COLO829 (cell line): ENCODE measurements at regions not wholly inside any gene's neighbourhood (a gene's known extent, or its start where the extent isn't known, plus 50 kb on each side); places are given as distances from the start of the nearest gene placed in this dataset.
"Not testable (repeated sequence)": the region's sequence is repeated elsewhere in the genome, so short reads cannot be mapped to it uniquely, and the experiment has no call there.

Source experiments
- DNase-seq: peaks from one replicate; pipeline ENCODE4 v3.0.0; 2012; ENCODE audit warnings: low spot score

DNA sequence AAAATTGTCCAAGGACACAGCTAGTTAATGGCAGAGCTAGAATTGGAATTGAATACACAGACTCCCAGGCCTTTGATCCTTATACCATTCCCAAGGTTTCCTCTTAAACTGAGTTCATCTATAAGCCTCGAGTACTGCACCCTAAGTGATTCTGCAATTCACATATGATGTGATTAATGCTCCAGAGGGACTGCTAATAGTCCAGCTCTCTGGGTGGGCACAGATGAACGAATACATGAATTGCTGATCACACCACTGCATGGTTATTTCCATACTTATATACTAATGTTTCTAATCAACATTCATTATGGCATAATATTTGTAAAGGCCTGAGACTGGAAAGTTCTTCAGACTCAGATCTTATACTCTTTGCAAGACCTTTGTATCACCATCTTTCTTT, 101.8 kb downstream of the NUFIP1 start:
- no peak for DNase-seq

DNA sequence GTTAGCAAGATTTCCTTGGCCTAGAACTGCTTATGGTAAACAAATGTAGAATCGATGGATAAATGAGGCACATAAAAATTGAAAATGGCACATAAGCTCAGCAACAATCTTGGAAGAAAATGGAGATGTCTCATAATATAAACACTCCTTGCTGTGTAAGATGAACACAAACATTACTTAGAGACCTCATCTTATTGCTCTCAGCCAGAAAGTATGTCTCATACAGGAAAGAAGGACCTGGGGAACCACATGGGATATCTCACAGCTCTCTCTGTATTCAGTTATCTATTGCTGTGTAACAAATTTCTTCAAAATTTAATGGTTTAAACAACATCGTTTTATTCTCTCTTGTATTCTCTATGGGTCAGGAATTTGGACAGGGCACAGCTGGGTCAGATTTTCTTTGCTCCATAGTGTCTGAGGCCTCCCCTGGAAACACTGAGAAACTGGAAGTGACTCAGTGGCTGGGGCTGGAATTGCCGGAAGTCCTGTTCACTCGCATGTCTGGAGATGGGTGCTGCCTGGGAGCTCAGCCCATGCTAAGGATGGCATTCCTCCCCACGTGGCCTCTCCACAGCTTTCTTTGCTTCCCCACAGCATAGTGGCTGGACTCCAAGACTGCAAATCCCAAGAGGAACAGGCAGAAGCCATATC, 105.1 kb downstream of the NUFIP1 start:
- DNase-seq = no peak

DNA sequence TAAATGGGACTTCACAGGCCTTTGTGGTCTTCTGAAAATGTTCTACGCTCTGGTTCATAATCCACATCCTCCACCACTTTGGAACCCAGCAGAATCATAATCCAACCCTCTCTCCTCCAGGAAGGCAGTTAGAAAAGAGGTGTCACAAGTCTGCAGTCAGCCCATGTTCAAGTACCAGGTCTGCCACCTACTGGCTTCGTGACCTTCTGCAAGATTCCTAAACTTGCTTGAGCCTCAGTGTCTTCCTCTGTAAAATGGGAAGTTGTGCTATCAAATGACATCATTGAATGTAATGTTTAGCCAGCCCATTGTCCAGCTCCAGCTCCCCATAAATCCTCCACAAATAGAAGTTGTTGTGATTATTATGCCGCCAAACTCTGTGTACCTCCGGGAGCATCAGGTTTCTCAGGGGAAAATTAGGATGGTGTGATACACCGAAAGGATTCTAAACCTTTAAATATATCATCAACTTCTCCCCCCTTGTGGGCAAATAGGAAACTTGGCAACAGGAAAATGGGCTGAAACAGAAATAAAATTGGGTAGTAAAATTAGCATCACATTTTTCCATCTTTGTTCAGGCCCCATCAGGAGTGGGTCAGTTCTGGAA, 109.7 kb downstream of the NUFIP1 start:
- DNase-seq = peak; percentile 36

DNA sequence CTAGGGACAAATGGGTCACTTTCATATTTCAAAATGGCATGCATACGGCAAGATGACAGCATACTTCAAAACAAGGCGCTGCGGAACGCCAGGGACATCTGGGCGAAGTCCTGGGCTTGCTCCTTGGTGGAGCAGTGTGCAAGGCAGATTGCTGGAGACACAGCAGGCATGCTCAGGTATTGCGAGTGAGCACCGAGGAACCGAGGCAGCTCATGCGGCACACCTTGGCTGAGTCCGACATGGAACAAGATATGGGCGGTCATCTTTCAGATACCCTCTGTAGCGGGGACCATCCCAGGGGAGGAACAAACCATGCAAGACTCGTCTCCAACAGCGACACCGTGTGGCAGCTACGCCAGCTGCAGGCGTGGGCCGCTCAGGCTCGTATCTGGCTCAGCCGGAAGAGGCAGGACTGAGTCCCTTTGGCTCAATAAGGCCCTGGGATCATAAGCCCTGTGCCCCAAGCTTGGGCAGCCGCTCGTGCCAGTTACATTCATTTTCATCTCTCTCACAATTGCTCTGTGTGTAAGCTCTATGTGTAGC, 112.4 kb downstream of the NUFIP1 start:
- no peak for DNase-seq

DNA sequence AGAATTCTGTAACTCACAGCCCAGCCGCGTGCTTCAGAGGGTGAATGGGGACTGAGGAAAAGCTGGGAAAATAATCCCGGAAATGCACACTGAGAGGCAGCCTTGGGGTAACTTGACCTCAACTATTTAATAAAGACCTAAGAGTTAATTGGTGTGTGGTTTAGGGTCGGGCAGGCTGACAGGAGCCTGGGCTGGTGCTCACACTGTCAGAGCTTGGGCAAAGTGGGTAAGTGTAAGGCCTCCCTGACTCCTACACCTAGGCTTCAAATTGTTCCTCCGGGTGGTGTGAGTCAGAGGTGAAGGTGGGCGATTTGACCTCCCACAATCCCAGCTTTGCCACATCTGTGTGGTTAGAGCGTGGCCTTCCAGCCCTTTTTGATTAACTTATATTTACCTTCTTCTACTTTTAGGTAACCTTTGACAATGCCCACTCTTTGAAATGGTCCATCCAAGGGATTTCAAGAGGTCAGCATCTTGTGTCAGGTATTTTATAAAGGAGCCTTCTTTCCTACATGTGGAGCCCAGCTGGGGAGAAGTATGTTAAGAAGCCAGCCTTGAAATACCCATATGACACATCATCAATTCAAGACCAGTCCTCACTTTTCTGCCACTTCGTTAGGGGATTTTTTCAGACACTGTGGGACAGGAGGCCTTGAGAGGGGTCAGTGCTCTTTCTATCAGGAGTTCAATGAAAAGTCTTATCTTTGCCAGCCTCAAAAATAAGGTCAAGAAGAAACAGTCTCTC, 114.2 kb downstream of the NUFIP1 start:
- DNase-seq = no peak

DNA sequence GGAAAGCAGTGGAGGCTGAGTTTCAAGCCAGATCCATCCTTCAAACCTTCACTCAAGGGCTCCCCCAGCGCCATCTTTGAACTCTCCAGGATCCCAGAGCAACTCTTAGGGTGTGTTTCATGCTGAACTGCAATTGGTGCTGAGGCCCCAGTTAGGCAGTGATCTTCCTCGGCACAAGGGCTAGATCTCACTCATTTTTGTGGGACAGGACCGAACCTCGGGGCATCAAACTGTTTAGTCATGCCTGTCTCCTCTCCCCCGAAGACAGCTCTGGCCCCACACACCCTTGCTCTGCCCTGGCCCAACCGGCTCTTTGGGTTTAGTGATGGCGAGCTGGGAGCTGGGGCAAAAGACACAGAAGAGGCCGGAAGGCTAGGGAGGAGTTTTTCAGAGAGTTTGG, 115.1 kb downstream of the NUFIP1 start:
- DNase-seq = no peak

DNA sequence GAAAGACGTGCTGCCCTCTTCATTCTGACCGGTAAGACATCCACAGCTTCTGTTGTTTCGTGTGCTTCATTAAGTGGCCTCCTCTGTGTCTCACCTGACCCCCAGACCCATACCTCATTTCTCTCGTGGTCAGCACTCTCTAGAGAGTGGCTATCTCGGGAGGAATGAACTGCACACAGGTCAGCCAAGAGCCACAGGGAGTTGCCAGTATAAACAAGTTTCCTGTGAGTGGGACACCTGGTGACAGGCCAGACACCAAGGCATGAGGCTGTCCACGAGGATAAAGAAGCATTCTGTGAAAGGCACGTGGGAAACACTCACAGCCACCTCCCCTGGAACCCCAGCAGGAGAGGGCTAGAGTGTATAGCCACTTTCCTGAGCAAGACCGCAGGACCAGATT, 115.8 kb downstream of the NUFIP1 start:
- no peak for DNase-seq

DNA sequence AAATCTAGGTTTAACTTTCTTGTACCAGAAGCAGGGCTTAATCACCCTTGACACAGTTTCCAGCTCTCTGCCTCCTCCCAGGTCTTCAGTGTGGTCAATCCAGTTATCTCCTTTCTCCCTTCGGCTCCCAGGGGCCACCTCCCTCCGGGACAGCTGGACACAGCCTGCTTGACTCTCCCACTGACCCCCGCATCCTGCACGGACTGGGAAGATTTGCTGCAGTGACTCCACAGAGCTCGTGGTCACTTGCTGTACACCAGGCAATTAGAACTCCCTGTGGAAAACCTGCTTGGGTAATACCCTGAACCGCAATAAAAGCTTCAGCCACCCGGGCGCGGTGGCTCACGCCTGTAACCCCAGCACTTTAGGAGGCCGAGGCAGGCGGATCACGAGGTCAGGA, 116.5 kb downstream of the NUFIP1 start:
- no peak for DNase-seq

DNA sequence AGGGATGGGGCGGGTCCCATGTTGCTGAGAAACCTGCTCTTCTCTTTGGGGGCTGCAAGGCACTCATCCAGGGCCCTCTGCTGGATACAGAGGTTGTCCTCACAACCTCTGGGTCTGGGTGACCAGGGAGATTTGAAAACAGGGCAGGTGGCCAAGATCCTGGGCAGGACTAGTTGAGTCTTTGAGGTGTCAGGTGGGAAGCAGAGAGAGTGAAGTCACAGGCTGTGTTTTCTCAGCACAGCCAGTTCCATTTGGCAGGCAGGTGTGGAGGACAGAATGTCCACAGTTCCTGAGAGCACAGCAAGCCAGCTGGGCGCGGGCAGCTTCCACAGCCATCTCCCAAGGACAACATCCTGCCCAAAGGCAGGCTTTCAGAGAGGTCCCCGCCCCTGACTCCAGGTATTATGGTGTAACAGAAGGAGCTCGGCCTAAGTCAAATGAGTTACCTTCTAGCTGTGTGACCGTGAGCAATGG, 118.8 kb downstream of the NUFIP1 start:
- no peak for DNase-seq

DNA sequence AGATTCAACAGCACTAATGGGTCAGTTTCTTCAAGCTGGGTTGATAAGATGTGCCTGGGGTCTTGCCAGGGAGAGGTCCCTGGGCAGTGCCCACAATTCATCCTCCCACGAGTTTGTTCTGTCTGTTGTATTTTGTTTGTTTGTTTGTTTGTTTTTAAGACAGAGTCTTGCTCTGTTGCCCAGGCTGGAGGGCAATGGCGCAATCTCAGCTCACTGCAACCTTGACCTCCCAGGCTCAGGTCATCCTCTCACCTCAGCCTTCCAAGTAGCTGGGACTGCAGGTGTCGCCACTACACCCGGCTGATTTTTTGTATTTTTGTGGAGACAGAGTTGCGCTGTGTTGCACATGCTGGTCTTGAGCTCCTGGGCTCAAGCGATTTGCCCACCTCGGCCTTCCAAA, 120.1 kb downstream of the NUFIP1 start:
- no peak for DNase-seq

DNA sequence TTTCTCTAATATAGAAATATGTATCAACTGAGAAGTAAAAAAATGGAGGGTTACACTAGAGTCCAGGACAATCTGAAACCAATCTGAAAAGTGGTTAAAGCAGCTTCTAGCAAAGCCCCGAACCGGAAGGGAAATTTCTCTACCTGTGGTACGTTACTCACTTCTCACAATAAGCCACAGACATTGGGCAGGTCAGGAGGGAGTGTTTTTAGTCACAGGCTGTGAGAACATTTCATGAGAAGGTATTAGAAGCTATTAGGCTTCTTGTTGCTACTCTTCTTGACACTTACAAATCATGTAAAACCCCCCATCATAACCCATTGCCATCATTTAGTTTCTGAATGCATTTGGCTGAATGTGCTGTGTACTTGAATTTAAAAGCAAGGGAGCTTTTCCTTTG, 120.9 kb downstream of the NUFIP1 start:
- DNase-seq = no peak

DNA sequence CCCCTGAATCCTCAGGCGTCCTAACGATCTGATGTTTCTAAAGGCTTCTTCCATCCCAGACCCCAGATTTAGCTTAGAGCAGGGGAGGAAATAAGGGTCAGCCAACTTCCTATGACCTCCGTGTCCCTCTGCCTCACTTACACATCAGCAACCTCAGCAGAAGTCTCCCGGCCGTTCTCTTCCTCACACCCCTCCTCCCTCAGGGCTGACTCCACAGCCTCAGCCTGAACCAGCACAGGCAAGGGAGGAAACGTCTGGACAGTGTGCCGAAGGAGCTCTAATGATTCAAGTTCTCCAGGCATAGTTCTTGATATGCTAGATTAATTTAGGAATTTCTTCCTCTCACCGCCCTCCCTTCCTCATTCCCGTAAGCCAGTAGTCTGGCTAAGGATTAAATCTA, 121.4 kb downstream of the NUFIP1 start:
- no peak for DNase-seq

DNA sequence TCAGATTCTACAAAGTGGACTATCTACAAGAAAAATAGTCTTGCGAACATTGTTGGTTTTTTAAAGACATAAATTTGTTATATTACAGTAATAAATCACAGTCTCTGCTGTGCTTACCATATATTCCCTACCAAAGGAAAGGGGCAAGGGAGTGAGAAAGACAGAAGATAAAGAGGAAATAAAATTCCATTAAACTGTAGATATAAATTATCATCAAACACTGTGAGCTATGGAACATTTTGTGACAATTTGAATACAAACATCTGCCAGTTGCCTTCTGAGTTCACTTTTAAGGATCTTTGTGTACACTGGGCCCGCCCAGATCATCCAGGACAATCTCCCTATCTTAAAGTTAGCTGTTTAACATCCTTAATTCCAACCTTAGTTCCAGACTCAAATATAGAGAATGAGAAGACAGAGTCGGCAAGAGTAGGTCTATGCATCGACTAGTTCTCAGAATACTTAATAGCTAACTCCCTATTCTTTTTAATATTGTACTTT, 122.8 kb downstream of the NUFIP1 start:
- DNase-seq = no peak

DNA sequence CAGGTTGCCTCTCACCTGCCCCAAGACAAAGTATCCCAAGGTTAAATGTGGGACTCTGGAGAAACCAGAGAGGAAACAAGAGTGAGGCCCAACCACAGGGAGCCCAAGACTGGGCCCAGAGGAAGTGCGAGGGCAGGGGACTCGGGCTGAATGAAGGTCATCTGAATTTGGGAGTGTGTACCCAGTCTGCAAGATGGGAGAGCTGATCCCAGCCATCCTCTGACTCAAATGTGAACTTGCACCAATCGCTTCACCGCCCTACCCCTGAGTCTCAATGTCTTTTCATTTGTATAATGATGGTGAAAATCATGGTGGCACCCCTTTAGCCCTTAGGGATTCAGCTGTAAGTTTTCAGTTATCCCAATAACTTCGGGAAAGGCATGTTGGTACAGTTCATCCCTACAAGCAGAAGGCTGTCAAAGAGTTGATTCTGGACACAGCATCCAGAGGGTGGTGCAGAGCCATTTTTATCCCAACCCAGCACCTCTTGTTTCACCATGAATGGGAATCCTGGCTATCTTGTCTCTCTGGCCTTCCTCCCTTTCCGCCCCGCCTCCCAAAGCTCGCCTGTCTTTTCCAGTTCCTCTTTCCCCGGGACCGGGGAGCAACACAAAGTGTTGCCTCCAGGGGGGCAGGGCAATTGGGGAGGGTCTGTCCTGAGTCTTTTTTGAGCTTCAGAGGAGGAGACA, 123.4 kb downstream of the NUFIP1 start:
- no peak for DNase-seq

DNA sequence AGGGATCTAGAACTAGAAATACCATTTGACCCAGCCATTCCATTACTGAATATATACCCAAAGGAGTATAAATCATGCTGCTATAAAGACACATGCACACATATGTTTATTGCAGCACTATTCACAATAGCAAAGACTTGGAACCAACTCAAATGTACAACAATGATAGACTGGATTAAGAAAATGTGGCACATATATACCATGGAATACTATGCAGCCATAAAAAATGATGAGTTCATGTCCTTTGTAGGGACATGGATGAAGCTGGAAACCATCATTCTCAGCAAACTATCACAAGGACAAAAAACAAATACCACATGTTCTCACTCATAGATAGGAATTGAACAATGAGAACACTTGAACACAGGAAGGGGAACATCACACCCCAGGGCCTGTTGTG, 125.6 kb downstream of the NUFIP1 start:
- DNase-seq = not testable (repeated sequence)

DNA sequence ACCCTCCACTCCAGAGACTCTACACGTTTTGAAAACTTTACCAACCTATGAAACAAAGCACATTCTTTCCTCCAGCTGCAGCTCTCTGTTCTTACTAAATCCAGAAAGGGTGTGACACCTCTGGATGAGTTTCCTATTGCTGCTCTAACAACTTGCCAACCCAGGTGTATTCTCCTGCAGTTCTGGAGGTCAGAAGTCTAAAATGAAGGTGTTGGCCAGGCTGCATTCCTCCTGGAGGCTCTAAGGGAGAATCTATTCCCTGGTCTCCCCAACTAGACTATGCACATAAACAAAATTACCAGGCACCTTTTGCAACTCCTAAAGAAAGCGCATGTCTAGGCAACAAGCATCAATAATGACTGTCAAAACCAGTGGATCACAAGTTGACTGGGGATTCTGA, 128.8 kb downstream of the NUFIP1 start:
- no peak for DNase-seq

DNA sequence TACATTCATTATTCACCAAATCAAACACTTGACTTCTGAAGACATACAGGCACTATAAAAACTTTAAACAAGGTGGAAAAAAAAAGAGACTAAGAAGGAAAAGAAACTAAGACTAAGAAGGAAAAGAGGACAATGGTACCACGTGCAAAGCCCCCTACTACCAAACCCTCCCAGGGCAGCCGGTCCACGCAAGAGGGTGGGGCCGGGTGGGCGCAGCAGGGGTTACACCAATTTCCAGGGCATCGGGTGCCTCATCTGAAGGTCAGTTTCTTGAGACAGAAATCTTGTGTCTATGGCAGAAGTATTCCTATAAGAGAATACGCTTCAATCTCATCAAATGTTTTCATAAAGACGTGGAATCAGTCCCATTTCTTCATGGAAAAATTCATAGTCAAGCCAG, 131.5 kb downstream of the NUFIP1 start:
- DNase-seq = no peak

DNA sequence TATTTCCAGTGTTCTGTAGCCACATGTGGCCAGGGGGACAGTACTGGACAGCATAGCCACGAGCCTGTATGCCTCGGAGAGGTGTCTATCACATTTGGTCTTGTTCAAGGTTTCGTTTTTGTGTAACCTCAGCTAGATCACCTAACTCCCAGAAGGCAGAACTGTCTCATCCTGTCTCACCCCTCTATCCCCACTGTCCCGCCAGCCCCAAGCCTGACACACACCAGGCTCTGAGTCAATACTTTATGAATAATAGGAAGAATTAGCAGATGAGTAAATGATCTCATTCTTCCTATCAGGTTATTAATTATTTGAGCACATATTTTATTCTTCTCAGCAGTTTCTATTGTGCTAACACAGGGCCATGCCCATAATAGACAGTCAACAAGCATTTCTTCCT, 132.2 kb downstream of the NUFIP1 start:
- no peak for DNase-seq

DNA sequence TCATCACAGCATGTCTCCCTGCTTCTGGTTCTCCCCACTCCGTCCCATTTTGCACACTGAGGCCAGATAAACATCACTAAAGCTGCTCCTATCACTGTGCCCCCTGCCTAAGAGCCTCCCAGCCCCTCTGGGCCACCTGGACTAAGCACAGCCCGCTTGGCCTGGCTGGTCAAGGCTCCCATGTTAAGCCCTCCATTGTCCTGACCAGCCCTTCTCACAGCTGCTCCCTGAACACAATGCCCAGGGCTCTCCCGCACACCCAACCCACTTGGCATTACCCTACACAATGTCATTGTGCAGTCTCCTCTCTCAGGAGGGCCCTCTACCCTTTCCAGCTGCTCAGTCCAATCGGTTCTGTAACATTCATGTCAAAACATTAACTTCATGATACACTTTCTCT, 133.4 kb downstream of the NUFIP1 start:
- DNase-seq = no peak

DNA sequence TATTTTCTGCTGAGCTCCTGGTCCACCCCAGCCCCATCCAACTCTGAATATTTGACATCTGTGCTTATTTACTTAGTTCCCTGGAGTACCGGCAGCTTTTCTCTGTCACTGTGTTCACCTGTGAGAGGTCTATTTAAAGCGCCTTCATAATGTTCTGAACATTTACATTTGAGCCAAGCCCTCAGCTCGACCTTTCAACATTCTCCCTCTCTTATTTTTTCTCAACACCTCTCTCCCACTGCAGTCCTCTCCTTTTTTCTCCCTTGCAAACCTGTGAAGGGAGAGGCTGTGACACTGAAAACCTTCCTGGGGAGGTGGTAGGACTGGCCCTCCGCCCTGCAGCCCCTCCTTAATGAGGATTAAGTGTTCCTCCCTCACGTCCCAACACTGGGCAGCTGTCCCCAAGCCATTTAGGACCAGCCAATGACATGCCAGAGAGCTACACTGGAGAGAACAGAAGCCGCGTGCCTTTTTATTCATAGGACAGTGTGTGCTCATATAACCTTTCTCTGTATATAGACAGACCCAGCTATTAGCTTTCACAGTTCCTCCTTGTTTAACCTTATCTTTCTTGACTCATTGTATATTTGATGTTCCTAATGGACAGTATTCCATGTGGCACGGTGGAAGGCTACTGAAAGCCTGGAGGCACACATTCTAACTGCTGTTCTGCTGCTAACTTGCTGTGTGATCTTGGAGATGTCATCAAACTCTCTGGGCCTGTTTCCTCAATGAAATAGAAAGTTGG, 134.8 kb downstream of the NUFIP1 start:
- no peak for DNase-seq

DNA sequence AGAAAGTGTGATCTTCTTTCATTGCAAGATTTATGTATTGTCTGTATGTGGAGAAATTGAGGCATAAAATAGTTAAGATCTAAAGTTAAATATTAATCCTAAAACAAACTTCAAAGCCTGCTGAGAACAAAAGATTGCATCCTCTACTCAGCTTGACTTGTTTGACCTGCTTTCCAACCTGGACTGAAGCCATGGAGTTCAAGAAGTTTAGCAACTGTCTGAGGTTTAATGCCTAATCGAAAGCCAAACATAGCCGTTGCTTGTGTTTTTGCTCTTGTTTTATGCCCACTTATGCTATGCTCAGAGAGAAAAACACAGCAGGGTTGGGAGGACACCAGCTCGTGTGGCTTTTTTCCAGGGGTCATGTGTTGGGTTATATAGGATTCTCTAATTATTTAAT, 135.6 kb downstream of the NUFIP1 start:
- DNase-seq = no peak
